ENCODE measurements at regions not wholly inside any gene's neighbourhood (a gene's known extent, or its start where the extent isn't known, plus 50 kb on each side); places are given as distances from the start of the nearest gene placed in this dataset.

GRCh38 chr3:148289159-148289558 is 408.5 kb upstream of the AGTR1 start:
- H3K4me1 ChIP-seq = no peaks in the 10 kb centered on the region
- no peaks in the 10 kb centered on the region for H3K9me3 ChIP-seq
- no peak overlapping the region for H3K27ac ChIP-seq
- H3K4me3 ChIP-seq = no peak overlapping the region
- DNase-seq (ENCODE audit: extremely low spot score in 2 of 2) = no peak
- no peak for TF ChIP-seq POLR2AphosphoS5 (IDR thresholded peaks at IDR 0.05; ENCODE audit: insufficient read depth in 1 of 2, low read depth in 1 of 2)
- TF ChIP-seq CTCF (IDR thresholded peaks at IDR 0.05) = no peak
- no peak for TF ChIP-seq POLR2A (IDR thresholded peaks at IDR 0.05)
- intact Hi-C loops (cut with DNase I) = no loop called here
- no peaks in the 10 kb centered on the region for H3K27me3 ChIP-seq
- H3K36me3 ChIP-seq = no peaks in the 10 kb centered on the region

GRCh38 chr3:148297013-148297412 is 400.7 kb upstream of the AGTR1 start:
- H3K9me3 ChIP-seq = no peaks in the 10 kb centered on the region
- no peak overlapping the region for H3K4me3 ChIP-seq
- H3K36me3 ChIP-seq = no peaks in the 10 kb centered on the region
- no peak for TF ChIP-seq POLR2A (IDR thresholded peaks at IDR 0.05)
- H3K27ac ChIP-seq = no peak overlapping the region
- H3K4me1 ChIP-seq = no peaks in the 10 kb centered on the region
- intact Hi-C loops (cut with DNase I) = no loop called here
- H3K27me3 ChIP-seq = no peaks in the 10 kb centered on the region
- no peak for DNase-seq (ENCODE audit: extremely low spot score in 2 of 2)

- H3K9me3 ChIP-seq = no peaks in the 10 kb centered on the region
- no peaks in the 10 kb centered on the region for H3K4me1 ChIP-seq
- no peaks in the 10 kb centered on the region for H3K36me3 ChIP-seq
- no peak for DNase-seq (ENCODE audit: extremely low spot score in 2 of 2)
- intact Hi-C loops (cut with DNase I) = no loop called here
- no peaks in the 10 kb centered on the region for H3K27me3 ChIP-seq
- no peak overlapping the region for H3K27ac ChIP-seq
- H3K4me3 ChIP-seq = no peak overlapping the region
- TF ChIP-seq POLR2AphosphoS5 (IDR thresholded peaks at IDR 0.05; ENCODE audit: insufficient read depth in 1 of 2, low read depth in 1 of 2) (no peak), POLR2A (IDR thresholded peaks at IDR 0.05) (no peak), CTCF (IDR thresholded peaks at IDR 0.05) (no peak)
Observed at GRCh38 chr3:148307443-148307843, 390.3 kb upstream of the AGTR1 start.

GRCh38 chr3:148309390-148310035 is 388.2 kb upstream of the AGTR1 start:
- Histone ChIP-seq H3K36me3 (no peaks in the 10 kb centered on the region), H3K9me3 (no peaks in the 10 kb centered on the region), H3K4me3 (no peak overlapping the region), H3K27ac (no peak overlapping the region), H3K4me1 (no peaks in the 10 kb centered on the region), H3K27me3 (no peaks in the 10 kb centered on the region)
- no peak for TF ChIP-seq POLR2AphosphoS5 (IDR thresholded peaks at IDR 0.05; ENCODE audit: insufficient read depth in 1 of 2, low read depth in 1 of 2)
- TF ChIP-seq CTCF (IDR thresholded peaks at IDR 0.05) = peak in 1 of 3 experiments; percentile 47
- TF ChIP-seq POLR2A (IDR thresholded peaks at IDR 0.05) = no peak
- DNase-seq (ENCODE audit: extremely low spot score in 2 of 2) = no peak
- intact Hi-C loops (cut with DNase I) = no loop called here

- Histone ChIP-seq H3K4me3 (no peak overlapping the region), H3K36me3 (no peaks in the 10 kb centered on the region), H3K4me1 (no peaks in the 10 kb centered on the region), H3K9me3 (no peaks in the 10 kb centered on the region), H3K27ac (no peak overlapping the region), H3K27me3 (no peaks in the 10 kb centered on the region)
- TF ChIP-seq CTCF (IDR thresholded peaks at IDR 0.05) (no peak), POLR2AphosphoS5 (IDR thresholded peaks at IDR 0.05; ENCODE audit: insufficient read depth in 1 of 2, low read depth in 1 of 2) (no peak), POLR2A (IDR thresholded peaks at IDR 0.05) (no peak)
- DNase-seq (ENCODE audit: extremely low spot score in 2 of 2) = no peak
- intact Hi-C loops (cut with DNase I) = no loop called here
Observed at GRCh38 chr3:148315756-148316155, 381.9 kb upstream of the AGTR1 start.
